Esophagus muscularis mucosa (tissue), 3 donors: ENCODE measurements at regions not wholly inside any gene's neighbourhood (a gene's known extent, or its start where the extent isn't known, plus 50 kb on each side); places are given as distances from the start of the nearest gene placed in this dataset.

Experiments used
- POLR2A ChIP-seq: fragments of 450-650 bp; IDR thresholded peaks from one replicate; pipeline ENCODE4 v1.6.1; 2017; ENCODE audit warnings: antibody characterized with exemption, moderate library complexity, mild to moderate bottlenecking, low read depth
- TF ChIP-seq, protein P1 (sequence below), 3 experiments: fragments of 200-600 bp in 2 of 3; fragments of 450-650 bp in 1 of 3; sonication (generic) in 2 of 3; IDR thresholded peaks; one replicate each; pipeline ENCODE4 v1.5.1; 2017 to 2019; ENCODE audit warnings: antibody characterized with exemption in 3 of 3, mild to moderate bottlenecking in 2 of 3, moderate library complexity in 1 of 3

DNA sequence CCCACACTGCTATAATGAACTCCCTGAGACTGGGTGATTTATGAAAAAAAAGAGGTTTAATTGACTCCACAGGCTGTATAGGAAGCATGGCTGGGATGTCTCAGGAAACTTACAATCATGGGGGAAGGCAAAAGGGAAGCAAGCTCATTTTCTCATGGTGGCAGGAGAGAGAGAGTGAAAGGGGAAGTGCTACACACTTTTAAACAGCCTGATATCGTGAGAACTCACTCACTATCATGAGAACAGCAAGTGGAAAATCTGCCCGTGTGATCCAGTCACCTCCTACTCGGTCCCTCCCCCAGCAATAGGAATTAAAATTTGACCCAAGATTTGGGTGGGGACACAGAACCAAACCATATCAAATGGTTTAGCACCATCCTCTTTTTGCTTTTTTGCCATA is 116.6 kb upstream of the CEP162 start:
- TF ChIP-seq, protein P1, sequence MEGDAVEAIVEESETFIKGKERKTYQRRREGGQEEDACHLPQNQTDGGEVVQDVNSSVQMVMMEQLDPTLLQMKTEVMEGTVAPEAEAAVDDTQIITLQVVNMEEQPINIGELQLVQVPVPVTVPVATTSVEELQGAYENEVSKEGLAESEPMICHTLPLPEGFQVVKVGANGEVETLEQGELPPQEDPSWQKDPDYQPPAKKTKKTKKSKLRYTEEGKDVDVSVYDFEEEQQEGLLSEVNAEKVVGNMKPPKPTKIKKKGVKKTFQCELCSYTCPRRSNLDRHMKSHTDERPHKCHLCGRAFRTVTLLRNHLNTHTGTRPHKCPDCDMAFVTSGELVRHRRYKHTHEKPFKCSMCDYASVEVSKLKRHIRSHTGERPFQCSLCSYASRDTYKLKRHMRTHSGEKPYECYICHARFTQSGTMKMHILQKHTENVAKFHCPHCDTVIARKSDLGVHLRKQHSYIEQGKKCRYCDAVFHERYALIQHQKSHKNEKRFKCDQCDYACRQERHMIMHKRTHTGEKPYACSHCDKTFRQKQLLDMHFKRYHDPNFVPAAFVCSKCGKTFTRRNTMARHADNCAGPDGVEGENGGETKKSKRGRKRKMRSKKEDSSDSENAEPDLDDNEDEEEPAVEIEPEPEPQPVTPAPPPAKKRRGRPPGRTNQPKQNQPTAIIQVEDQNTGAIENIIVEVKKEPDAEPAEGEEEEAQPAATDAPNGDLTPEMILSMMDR (IDR thresholded peaks at IDR 0.05), result no peak
- TF ChIP-seq POLR2A, result no peak
